A673 (cell line): ENCODE measurements at regions not wholly inside any gene's neighbourhood (a gene's known extent, or its start where the extent isn't known, plus 50 kb on each side); places are given as distances from the start of the nearest gene placed in this dataset.

ENCODE experiments used
- BruUV-seq: library from RNA; stranded (reverse); fragments of 400-500 nt; replicated peaks from 2 replicates; lab custom pipeline; 2021; lab: Mats Ljungman, UMichigan
- CTCF ChIA-PET: fragments of 300-600 bp; sonication (Branson Sonifier 250); formaldehyde crosslinking; loops from one replicate; lab custom pipeline; 2022; ENCODE audit warnings: antibody characterized with exemption; lab: Charles Lee
- POLR2A ChIA-PET: fragments of 300-600 bp; sonication (Branson Sonifier 250); formaldehyde crosslinking; loops from one replicate; lab custom pipeline; 2022; ENCODE audit warnings: antibody characterized with exemption; ENCODE audit not compliant: low non-redundant PET; lab: Charles Lee
- DNase-seq: peaks from one replicate; pipeline ENCODE4 v3.0.0-alpha.2; 2015; ENCODE audit warnings: low spot score
- H3K27ac ChIP-seq: fragments of 200-600 bp; sonication (generic); 2 replicates; pipeline ENCODE4 v1.5.1; 2016; ENCODE audit warnings: mixed run types, low read depth, mild to moderate bottlenecking, mixed read lengths, antibody characterized with exemption, low read length; ENCODE audit not compliant: poor library complexity, severe bottlenecking
- H3K27me3 ChIP-seq: fragments of 200-600 bp; sonication (generic); replicated peaks from 2 replicates; pipeline ENCODE4 v1.6.1; 2017; ENCODE audit warnings: mixed run types, low read depth, mild to moderate bottlenecking, mixed read lengths, antibody characterized with exemption, low read length; ENCODE audit not compliant: insufficient read depth, poor library complexity
- H3K36me3 ChIP-seq: fragments of 200-600 bp; sonication (generic); 2 replicates; pipeline ENCODE4 v1.6.1; 2016; ENCODE audit warnings: mixed run types, mild to moderate bottlenecking, mixed read lengths, antibody characterized with exemption, low read length; ENCODE audit not compliant: insufficient read depth, poor library complexity, severe bottlenecking
- H3K4me1 ChIP-seq: fragments of 200-600 bp; sonication (generic); 2 replicates; pipeline ENCODE4 v1.6.1; 2017; ENCODE audit warnings: mixed run types, mild to moderate bottlenecking, mixed read lengths, antibody characterized with exemption, low read length; ENCODE audit not compliant: insufficient read depth, poor library complexity, severe bottlenecking
- H3K4me3 ChIP-seq: fragments of 200-600 bp; sonication (generic); 2 replicates; pipeline ENCODE4 v1.5.1; 2016; ENCODE audit warnings: low read depth, mixed run types, mild to moderate bottlenecking, mixed read lengths, low read length; ENCODE audit not compliant: poor library complexity, severe bottlenecking
- H3K9me3 ChIP-seq: fragments of 200-600 bp; sonication (generic); 2 replicates; pipeline ENCODE4 v1.6.1; 2016; ENCODE audit warnings: mixed run types, low read depth, mild to moderate bottlenecking, mixed read lengths, antibody characterized with exemption, low read length; ENCODE audit not compliant: poor library complexity, severe bottlenecking
- EZH2 ChIP-seq: fragments of 200-600 bp; sonication (generic); IDR thresholded peaks from 2 replicates; pipeline ENCODE4 v1.6.1; 2017; ENCODE audit warnings: borderline replicate concordance, low read depth, mild to moderate bottlenecking, mixed read lengths, antibody characterized with exemption, low read length; ENCODE audit not compliant: poor library complexity, severe bottlenecking
- intact Hi-C: fragments of 100-400 bp; cut with micrococcal nuclease; formaldehyde crosslinking; loops from one replicate; pipeline ENCODE4 v1.10.0; 2022; ENCODE audit not compliant: unreplicated experiment
- TF ChIP-seq, protein P1 (sequence below): fragments of 300-800, 200-600 bp; sonication (generic); conservative IDR thresholded peaks from 2 replicates; pipeline ENCODE4 v1.5.1; 2017; ENCODE audit warnings: low read depth, mild to moderate bottlenecking, antibody characterized with exemption, low read length, moderate library complexity, mixed read lengths

DNA sequence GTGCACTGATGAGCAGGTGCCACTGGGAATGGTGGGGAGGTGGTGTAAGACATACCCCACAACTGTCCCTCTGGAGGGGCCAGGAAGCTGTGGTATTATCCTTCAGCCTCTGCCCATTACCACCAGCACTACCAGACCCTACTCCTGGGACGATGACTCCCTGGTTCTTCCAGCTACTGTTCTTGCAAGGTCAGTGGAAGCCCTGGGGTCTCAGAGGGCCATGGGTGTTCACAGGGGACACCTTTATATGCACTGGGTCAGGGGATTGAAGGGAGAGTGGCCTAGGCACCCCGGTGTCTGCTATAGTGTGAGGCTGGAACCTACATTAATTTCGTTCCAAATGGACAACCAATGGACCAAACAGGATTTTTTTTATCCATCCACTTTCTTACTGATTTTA lies 94.7 kb upstream of the SLC22A11 start:
- H3K27ac ChIP-seq: no peak overlapping the region
- H3K36me3 ChIP-seq: no peaks in the 10 kb centered on the region
- no peaks in the 10 kb centered on the region for H3K9me3 ChIP-seq
- intact Hi-C loops: no loop called here
- BruUV-seq: no TSS peak
- ChIA-PET CTCF (no interaction called here), POLR2A (no interaction called here)
- H3K27me3 ChIP-seq: no peaks in the 10 kb centered on the region
- no peak for DNase-seq
- TF ChIP-seq, protein P1, sequence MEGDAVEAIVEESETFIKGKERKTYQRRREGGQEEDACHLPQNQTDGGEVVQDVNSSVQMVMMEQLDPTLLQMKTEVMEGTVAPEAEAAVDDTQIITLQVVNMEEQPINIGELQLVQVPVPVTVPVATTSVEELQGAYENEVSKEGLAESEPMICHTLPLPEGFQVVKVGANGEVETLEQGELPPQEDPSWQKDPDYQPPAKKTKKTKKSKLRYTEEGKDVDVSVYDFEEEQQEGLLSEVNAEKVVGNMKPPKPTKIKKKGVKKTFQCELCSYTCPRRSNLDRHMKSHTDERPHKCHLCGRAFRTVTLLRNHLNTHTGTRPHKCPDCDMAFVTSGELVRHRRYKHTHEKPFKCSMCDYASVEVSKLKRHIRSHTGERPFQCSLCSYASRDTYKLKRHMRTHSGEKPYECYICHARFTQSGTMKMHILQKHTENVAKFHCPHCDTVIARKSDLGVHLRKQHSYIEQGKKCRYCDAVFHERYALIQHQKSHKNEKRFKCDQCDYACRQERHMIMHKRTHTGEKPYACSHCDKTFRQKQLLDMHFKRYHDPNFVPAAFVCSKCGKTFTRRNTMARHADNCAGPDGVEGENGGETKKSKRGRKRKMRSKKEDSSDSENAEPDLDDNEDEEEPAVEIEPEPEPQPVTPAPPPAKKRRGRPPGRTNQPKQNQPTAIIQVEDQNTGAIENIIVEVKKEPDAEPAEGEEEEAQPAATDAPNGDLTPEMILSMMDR: no peak
- TF ChIP-seq EZH2: no peak
- no peaks in the 10 kb centered on the region for H3K4me1 ChIP-seq
- H3K4me3 ChIP-seq: no peak overlapping the region

DNA sequence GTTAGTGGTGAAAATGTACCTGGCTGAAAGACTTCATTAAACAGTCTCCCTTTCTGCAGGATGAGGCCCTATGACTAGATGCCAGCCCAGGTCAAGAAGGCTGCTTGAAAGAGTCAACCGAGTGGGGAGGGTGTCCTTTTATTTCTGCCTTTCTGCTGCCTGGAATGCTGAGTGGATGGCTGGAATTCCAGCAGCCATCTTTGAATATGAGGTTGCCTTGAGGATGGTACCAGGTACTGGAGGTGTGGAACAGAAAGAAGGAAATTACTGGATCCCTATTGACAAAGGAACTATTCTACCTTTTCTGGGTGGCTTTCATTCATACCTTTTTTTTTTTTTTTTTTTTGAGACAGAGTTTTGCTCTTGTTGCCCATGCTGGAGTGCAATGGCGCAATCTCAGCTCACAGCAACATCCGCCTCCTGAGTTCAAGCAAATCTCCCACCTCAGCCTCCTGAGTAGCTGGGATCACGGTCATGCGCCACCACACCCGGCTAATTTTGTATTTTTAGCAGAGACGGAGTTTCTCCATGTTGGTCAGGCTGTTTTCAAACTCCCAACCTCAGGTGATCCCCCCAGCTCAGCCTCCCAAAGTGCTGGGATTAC lies 89.5 kb upstream of the SLC22A11 start:
- H3K27me3 ChIP-seq: peaks cover 6% of the 10 kb centered on the region
- no TSS peak for BruUV-seq
- no peak for DNase-seq
- no peak overlapping the region for H3K4me3 ChIP-seq
- ChIA-PET CTCF (interaction anchor here (0.7 kb wide), 1 partner anchor 182 kb away, joined by 3 read pairs; no protein-coding TSS in a partner anchor), POLR2A (no interaction called here)
- TF ChIP-seq, protein P1: no peak
- TF ChIP-seq EZH2: no peak
- no peaks in the 10 kb centered on the region for H3K9me3 ChIP-seq
- no peak overlapping the region for H3K27ac ChIP-seq
- H3K4me1 ChIP-seq: no peaks in the 10 kb centered on the region
- no peaks in the 10 kb centered on the region for H3K36me3 ChIP-seq
- intact Hi-C loops: no loop called here

DNA sequence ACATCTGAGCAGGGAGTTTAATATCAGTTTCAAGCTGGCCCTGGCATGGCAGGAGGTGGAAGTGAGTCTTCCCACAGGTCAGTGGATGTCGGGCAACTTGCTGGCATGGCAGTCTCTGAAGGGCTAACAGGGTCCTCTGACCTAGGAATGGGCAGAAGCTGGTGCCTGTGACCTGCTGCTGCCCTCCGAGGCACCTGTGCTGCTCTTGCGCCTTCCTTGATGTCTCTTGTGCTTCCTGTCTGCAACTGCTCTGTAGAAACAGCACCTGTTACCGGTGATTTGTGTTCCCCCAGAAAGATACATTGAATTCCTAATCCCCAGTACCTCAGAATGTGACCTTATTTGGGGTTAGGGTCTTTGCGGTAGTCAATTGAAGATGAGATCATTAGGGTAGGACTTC lies 86.5 kb upstream of the SLC22A11 start:
- no peak for DNase-seq

More for the DNA sequence above, 86.5 kb upstream of the SLC22A11 start:
- Histone ChIP-seq H3K9me3 (no peaks in the 10 kb centered on the region), H3K4me1 (peaks cover 7% of the 10 kb centered on the region), H3K36me3 (no peaks in the 10 kb centered on the region), H3K27me3 (peaks cover 6% of the 10 kb centered on the region), H3K4me3 (no peak overlapping the region), H3K27ac (no peak overlapping the region)
- ChIA-PET CTCF (no interaction called here), POLR2A (interaction anchor here (0.5 kb wide), 1 partner anchor 152 kb away, joined by 3 read pairs; no protein-coding TSS in a partner anchor)
- no peak for TF ChIP-seq EZH2
- TF ChIP-seq, protein P1: no peak
- no TSS peak for BruUV-seq
- intact Hi-C loops: no loop called here
